Fibroblast of lung (primary cell): ENCODE measurements at regions not wholly inside any gene's neighbourhood (a gene's known extent, or its start where the extent isn't known, plus 50 kb on each side); places are given as distances from the start of the nearest gene placed in this dataset.
A peak's percentile ranks its signal among the peaks of the same experiment; 100 is the strongest.

Experiments
- DNase-seq, 2 donors: peaks; one replicate each; pipeline versions ENCODE4 v3.0.0 to v3.0.0-alpha.2; 2010; ENCODE audit warnings: low read depth in 2 of 2
- H2AFZ ChIP-seq: 2 replicates; pipeline ENCODE4 v1.5.1; 2012; ENCODE audit warnings: low read length, control low read depth, inconsistent platforms
- H3K27ac ChIP-seq: 2 replicates; pipeline ENCODE4 v1.5.1; 2011; ENCODE audit warnings: low read length, control low read depth; ENCODE audit not compliant: insufficient read depth
- H3K27me3 ChIP-seq: 2 replicates; pipeline ENCODE4 v1.5.1; 2011; ENCODE audit warnings: mild to moderate bottlenecking, low read length; ENCODE audit not compliant: control insufficient read depth, insufficient read depth
- H3K36me3 ChIP-seq: 2 replicates; pipeline ENCODE4 v1.5.1; 2011; ENCODE audit warnings: low read length; ENCODE audit not compliant: control insufficient read depth, insufficient read depth
- H3K4me1 ChIP-seq: 2 replicates; pipeline ENCODE4 v1.5.1; 2011; ENCODE audit warnings: low read length; ENCODE audit not compliant: control insufficient read depth, insufficient read depth; ENCODE audit errors: extremely low read depth
- H3K4me2 ChIP-seq: 2 replicates; pipeline ENCODE4 v1.5.1; 2011; ENCODE audit warnings: low read length, control low read depth; ENCODE audit not compliant: insufficient read depth; ENCODE audit errors: extremely low read depth
- H3K4me3 ChIP-seq, 4 experiments: fragments of 200-600 bp in 1 of 4; sonication (generic) in 1 of 4; replicated peaks in 1 of 4; 2 replicates each; pipeline ENCODE4 v1.5.1; 2011 to 2016; ENCODE audit warnings: low read length in 4 of 4, low read depth in 3 of 4, mild to moderate bottlenecking in 3 of 4, control low read depth in 2 of 4, inconsistent platforms in 1 of 4, mixed read lengths in 1 of 4; ENCODE audit not compliant: insufficient read depth in 1 of 4; ENCODE audit errors: control extremely low read depth in 1 of 4
- H3K79me2 ChIP-seq: 2 replicates; pipeline ENCODE4 v1.5.1; 2012; ENCODE audit warnings: mild to moderate bottlenecking, low read length, inconsistent platforms; ENCODE audit not compliant: control insufficient read depth, insufficient read depth
- H3K9ac ChIP-seq: 2 replicates; pipeline ENCODE4 v1.5.1; 2011; ENCODE audit warnings: mild to moderate bottlenecking, low read length, control low read depth; ENCODE audit not compliant: insufficient read depth
- H3K9me3 ChIP-seq: 2 replicates; pipeline ENCODE4 v1.5.1; 2012; ENCODE audit warnings: low read depth, low read length; ENCODE audit not compliant: control insufficient read depth, insufficient read depth
- H4K20me1 ChIP-seq: 2 replicates; pipeline ENCODE4 v1.5.1; 2011; ENCODE audit warnings: low read length; ENCODE audit not compliant: control insufficient read depth, insufficient read depth; ENCODE audit errors: extremely low read depth
- CTCF ChIP-seq, 2 donors: IDR thresholded peaks in 1 of 2; conservative IDR thresholded peaks in 1 of 2; 1 replicate in 1 of 2; 2 replicates in 1 of 2; pipeline ENCODE4 v1.5.1; 2011 to 2012; ENCODE audit warnings: low read length in 2 of 2, control low read depth in 1 of 2, inconsistent platforms in 1 of 2, low read depth in 1 of 2, mild to moderate bottlenecking in 1 of 2
- EZH2 ChIP-seq: IDR thresholded peaks from 2 replicates; pipeline ENCODE4 v1.5.1; 2012; ENCODE audit warnings: low read length, control low read depth, mild to moderate bottlenecking; ENCODE audit errors: missing control alignments

GRCh38 chr3:104614564-104614963, 752.1 kb upstream of the ALCAM start:
- no peak overlapping the region for H3K4me2 ChIP-seq
- no peaks in the 10 kb centered on the region for H3K36me3 ChIP-seq
- TF ChIP-seq EZH2 = no peak
- no peak for TF ChIP-seq CTCF (conservative IDR thresholded peaks at IDR 0.05 in 1 of 2, IDR thresholded peaks at IDR 0.05 in 1 of 2; ENCODE audit: low read depth in 1 of 2, low read length in 2 of 2)
- no peaks in the 10 kb centered on the region for H4K20me1 ChIP-seq
- H3K9ac ChIP-seq = no peak overlapping the region
- no peak overlapping the region for H3K4me3 ChIP-seq
- H3K27me3 ChIP-seq = no peaks in the 10 kb centered on the region
- H3K4me1 ChIP-seq = no peaks in the 10 kb centered on the region
- no peaks in the 10 kb centered on the region for H3K79me2 ChIP-seq
- H2AFZ ChIP-seq = no peak overlapping the region
- no peaks in the 10 kb centered on the region for H3K9me3 ChIP-seq
- no peak overlapping the region for H3K27ac ChIP-seq
- no peak for DNase-seq

- Histone ChIP-seq H3K27ac (no peak overlapping the region), H3K9me3 (no peaks in the 10 kb centered on the region), H3K79me2 (no peaks in the 10 kb centered on the region), H3K4me2 (peak overlapping the region; percentile 56), H4K20me1 (no peaks in the 10 kb centered on the region), H2AFZ (no peak overlapping the region), H3K36me3 (no peaks in the 10 kb centered on the region), H3K4me3 (no peak overlapping the region), H3K4me1 (peaks cover 11% of the 10 kb centered on the region), H3K27me3 (no peaks in the 10 kb centered on the region), H3K9ac (no peak overlapping the region)
- peak; percentile 65 to 77 for DNase-seq
- TF ChIP-seq EZH2 (no peak), CTCF (conservative IDR thresholded peaks at IDR 0.05 in 1 of 2, IDR thresholded peaks at IDR 0.05 in 1 of 2; ENCODE audit: low read depth in 1 of 2, low read length in 2 of 2) (peak; percentile 58 to 77)
These were observed 738.4 kb upstream of the ALCAM start for GRCh38 chr3:104628185-104628789.

DNA sequence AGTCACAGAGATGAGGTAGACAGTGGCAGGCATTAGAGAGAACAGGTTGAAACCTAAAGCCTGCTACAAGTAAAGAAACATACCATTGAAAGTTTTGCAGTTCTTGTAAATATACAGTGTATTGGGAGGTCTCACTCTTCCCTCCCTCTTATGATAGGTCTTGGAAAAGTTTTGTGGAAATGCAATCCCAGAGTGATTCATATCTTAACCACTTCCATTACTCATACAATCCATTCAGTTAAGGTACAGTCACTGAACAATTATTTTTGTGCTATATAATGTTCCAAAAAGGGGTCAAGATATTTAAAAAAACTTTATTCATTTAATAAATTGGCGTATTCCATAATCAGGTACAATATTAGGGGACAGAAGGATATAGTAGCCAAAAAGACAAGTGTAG, 737.7 kb upstream of the ALCAM start:
- H3K9me3 ChIP-seq = no peaks in the 10 kb centered on the region
- peaks cover 11% of the 10 kb centered on the region for H3K4me1 ChIP-seq
- H2AFZ ChIP-seq = no peak overlapping the region
- H3K4me2 ChIP-seq = peak overlapping the region; percentile 56
- TF ChIP-seq CTCF (conservative IDR thresholded peaks at IDR 0.05 in 1 of 2, IDR thresholded peaks at IDR 0.05 in 1 of 2; ENCODE audit: low read depth in 1 of 2, low read length in 2 of 2) (no peak), EZH2 (no peak)
- H4K20me1 ChIP-seq = no peaks in the 10 kb centered on the region
- peak overlapping the region; percentile 16 for H3K27ac ChIP-seq
- no peaks in the 10 kb centered on the region for H3K36me3 ChIP-seq
- DNase-seq = peak; percentile 79 to 90
- H3K27me3 ChIP-seq = no peaks in the 10 kb centered on the region
- no peak overlapping the region for H3K4me3 ChIP-seq
- no peak overlapping the region for H3K9ac ChIP-seq
- H3K79me2 ChIP-seq = no peaks in the 10 kb centered on the region
